CD14-positive monocyte (primary cell): ENCODE measurements at regions not wholly inside any gene's neighbourhood (a gene's known extent, or its start where the extent isn't known, plus 50 kb on each side); places are given as distances from the start of the nearest gene placed in this dataset.
"Not testable (repeated sequence)": the region's sequence is repeated elsewhere in the genome, so short reads cannot be mapped to it uniquely, and the experiment has no call there.

Source experiments
- DNase-seq, 3 donors: peaks; one replicate each; pipeline ENCODE4 v3.0.0-alpha.2; 2011 to 2022
- H2AFZ ChIP-seq: 2 replicates; pipeline ENCODE4 v1.6.0; 2012; ENCODE audit warnings: mild to moderate bottlenecking, low read depth, low read length, inconsistent platforms; ENCODE audit not compliant: insufficient read depth, poor library complexity, severe bottlenecking
- H3K27ac ChIP-seq, 2 donors: 1 replicate in 1 of 2; 2 replicates in 1 of 2; pipeline ENCODE4 v1.5.1; 2012 to 2013; ENCODE audit warnings: low read length in 2 of 2, control low read depth in 1 of 2, inconsistent platforms in 1 of 2, low read depth in 1 of 2, mild to moderate bottlenecking in 1 of 2
- H3K27me3 ChIP-seq, 2 donors: one replicate each; pipeline versions ENCODE4 v1.6.0 to v1.6.1; 2011 to 2013; ENCODE audit warnings: low read length in 2 of 2; ENCODE audit not compliant: control insufficient read depth in 2 of 2, insufficient read depth in 2 of 2
- H3K36me3 ChIP-seq, 2 donors: replicated peaks in 1 of 2; 1 replicate in 1 of 2; 2 replicates in 1 of 2; pipeline versions ENCODE4 v1.5.1 to v1.6.1; 2012 to 2013; ENCODE audit warnings: low read length in 2 of 2, control low read depth in 1 of 2, inconsistent platforms in 1 of 2, mild to moderate bottlenecking in 1 of 2; ENCODE audit not compliant: insufficient read depth in 2 of 2, control insufficient read depth in 1 of 2
- H3K4me1 ChIP-seq, 2 donors: 1 replicate in 1 of 2; 2 replicates in 1 of 2; pipeline versions ENCODE4 v1.5.1 to v1.6.1; 2012 to 2013; ENCODE audit warnings: low read length in 2 of 2, control low read depth in 1 of 2, inconsistent platforms in 1 of 2, mild to moderate bottlenecking in 1 of 2, moderate library complexity in 1 of 2; ENCODE audit not compliant: insufficient read depth in 2 of 2, control insufficient read depth in 1 of 2
- H3K4me2 ChIP-seq: replicated peaks from 2 replicates; pipeline ENCODE3; 2012; ENCODE audit warnings: low read length, moderate library complexity, mild to moderate bottlenecking; ENCODE audit not compliant: poor library complexity, severe bottlenecking; ENCODE audit errors: extremely low read depth
- H3K4me3 ChIP-seq, 3 experiments: fragments of 200-600 bp in 1 of 3; sonication (generic) in 1 of 3; replicated peaks in 1 of 3; 1 replicate in 2 of 3; 2 replicates in 1 of 3; pipeline ENCODE4 v1.5.1; 2011 to 2013; ENCODE audit warnings: low read length in 3 of 3, mild to moderate bottlenecking in 3 of 3, control low read depth in 2 of 3, low read depth in 2 of 3, inconsistent platforms in 1 of 3, moderate library complexity in 1 of 3
- H3K79me2 ChIP-seq: 2 replicates; pipeline ENCODE4 v1.6.0; 2012; ENCODE audit warnings: mild to moderate bottlenecking, control low read depth, inconsistent platforms, low read length, moderate library complexity; ENCODE audit not compliant: insufficient read depth
- H3K9ac ChIP-seq: 2 replicates; pipeline ENCODE4 v1.6.0; 2017; ENCODE audit warnings: low read length, mild to moderate bottlenecking; ENCODE audit not compliant: insufficient read depth, poor library complexity, severe bottlenecking
- H3K9me3 ChIP-seq, 2 donors: replicated peaks in 1 of 2; 1 replicate in 1 of 2; 2 replicates in 1 of 2; pipeline versions ENCODE4 v1.5.1 to v1.6.1; 2012 to 2013; ENCODE audit warnings: low read length in 2 of 2, control low read depth in 1 of 2; ENCODE audit not compliant: control insufficient read depth in 1 of 2, insufficient read depth in 1 of 2
- H4K20me1 ChIP-seq: 2 replicates; pipeline ENCODE4 v1.6.0; 2012; ENCODE audit warnings: mild to moderate bottlenecking, low read length, control low read depth, moderate library complexity; ENCODE audit not compliant: insufficient read depth
- H3K27ac Mint-ChIP-seq, 7 donors: one replicate each; pipeline ENCODE4 v1.8.0; 2020; ENCODE audit warnings: mild to moderate bottlenecking in 7 of 7, mixed read lengths in 7 of 7, moderate library complexity in 6 of 7, inconsistent platforms in 2 of 7
- H3K27me3 Mint-ChIP-seq, 3 donors: one replicate each; pipeline ENCODE4 v1.8.0; 2021 to 2022; ENCODE audit warnings: low read depth in 3 of 3, mild to moderate bottlenecking in 3 of 3, mixed read lengths in 3 of 3, moderate library complexity in 3 of 3, inconsistent platforms in 1 of 3
- H3K36me3 Mint-ChIP-seq, 2 donors: one replicate each; pipeline ENCODE4 v1.8.0; 2020; ENCODE audit warnings: mixed read lengths in 2 of 2, inconsistent platforms in 1 of 2, mild to moderate bottlenecking in 1 of 2
- H3K4me1 Mint-ChIP-seq: one replicate; pipeline ENCODE4 v1.8.0; 2020; ENCODE audit warnings: mild to moderate bottlenecking, mixed read lengths
- H3K4me3 Mint-ChIP-seq, 2 donors: one replicate each; pipeline ENCODE4 v1.8.0; 2020; ENCODE audit warnings: mild to moderate bottlenecking in 2 of 2, mixed read lengths in 2 of 2, moderate library complexity in 1 of 2
- H3K9me3 Mint-ChIP-seq, 7 donors: one replicate each; pipeline ENCODE4 v1.8.0; 2020 to 2022; ENCODE audit warnings: mixed read lengths in 7 of 7, mild to moderate bottlenecking in 6 of 7, moderate library complexity in 6 of 7, inconsistent platforms in 2 of 7
- WGBS: methylation state at CpG from one replicate; pipeline ENCODE4 v1.1.5; 2013; ENCODE audit warnings: missing lambda C conversion rate; ENCODE audit not compliant: insufficient coverage; 5-methylcytosine and 5-hydroxymethylcytosine counted together
- intact Hi-C, 2 donors: fragments of 100-400 bp; cut with micrococcal nuclease; formaldehyde crosslinking; loops; one replicate each; pipeline versions ENCODE4 v1.15.0 to v1.15.1; 2023
- TF ChIP-seq, protein P1 (sequence below): fragments of 200-600 bp; IDR thresholded peaks from one replicate; pipeline ENCODE4 v1.8.0; 2022; ENCODE audit warnings: antibody characterized with exemption, mild to moderate bottlenecking

- Mint-ChIP-seq H3K4me3 (no peak overlapping the region), H3K27ac (no peak overlapping the region), H3K4me1 (peaks cover 3% of the 10 kb centered on the region), H3K27me3 (peaks cover 9 to 15% (median 14%) of the 10 kb centered on the region in 3 donors), H3K9me3 (no peaks in the 10 kb centered on the region), H3K36me3 (no peaks in the 10 kb centered on the region)
- Histone ChIP-seq H3K9ac (no peak overlapping the region), H3K36me3 (no peaks in the 10 kb centered on the region), H3K4me2 (no peak overlapping the region), H3K79me2 (no peaks in the 10 kb centered on the region), H3K9me3 (no peaks in the 10 kb centered on the region), H3K27me3 (peaks cover 9 to 19% of the 10 kb centered on the region in 2 donors), H2AFZ (no peak overlapping the region), H4K20me1 (no peaks in the 10 kb centered on the region), H3K4me3 (no peak overlapping the region), H3K4me1 (no peaks in the 10 kb centered on the region), H3K27ac (no peak overlapping the region)
- intact Hi-C loops, result no loop called here
- TF ChIP-seq, protein P1, sequence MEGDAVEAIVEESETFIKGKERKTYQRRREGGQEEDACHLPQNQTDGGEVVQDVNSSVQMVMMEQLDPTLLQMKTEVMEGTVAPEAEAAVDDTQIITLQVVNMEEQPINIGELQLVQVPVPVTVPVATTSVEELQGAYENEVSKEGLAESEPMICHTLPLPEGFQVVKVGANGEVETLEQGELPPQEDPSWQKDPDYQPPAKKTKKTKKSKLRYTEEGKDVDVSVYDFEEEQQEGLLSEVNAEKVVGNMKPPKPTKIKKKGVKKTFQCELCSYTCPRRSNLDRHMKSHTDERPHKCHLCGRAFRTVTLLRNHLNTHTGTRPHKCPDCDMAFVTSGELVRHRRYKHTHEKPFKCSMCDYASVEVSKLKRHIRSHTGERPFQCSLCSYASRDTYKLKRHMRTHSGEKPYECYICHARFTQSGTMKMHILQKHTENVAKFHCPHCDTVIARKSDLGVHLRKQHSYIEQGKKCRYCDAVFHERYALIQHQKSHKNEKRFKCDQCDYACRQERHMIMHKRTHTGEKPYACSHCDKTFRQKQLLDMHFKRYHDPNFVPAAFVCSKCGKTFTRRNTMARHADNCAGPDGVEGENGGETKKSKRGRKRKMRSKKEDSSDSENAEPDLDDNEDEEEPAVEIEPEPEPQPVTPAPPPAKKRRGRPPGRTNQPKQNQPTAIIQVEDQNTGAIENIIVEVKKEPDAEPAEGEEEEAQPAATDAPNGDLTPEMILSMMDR, result no peak
- WGBS, result no CpG with 5 or more reads among the region's 1 CpG
- DNase-seq, result no peak
These were observed 365.1 kb upstream of the CCNH start for GRCh38 chr5:87777877-87778276.

DNA sequence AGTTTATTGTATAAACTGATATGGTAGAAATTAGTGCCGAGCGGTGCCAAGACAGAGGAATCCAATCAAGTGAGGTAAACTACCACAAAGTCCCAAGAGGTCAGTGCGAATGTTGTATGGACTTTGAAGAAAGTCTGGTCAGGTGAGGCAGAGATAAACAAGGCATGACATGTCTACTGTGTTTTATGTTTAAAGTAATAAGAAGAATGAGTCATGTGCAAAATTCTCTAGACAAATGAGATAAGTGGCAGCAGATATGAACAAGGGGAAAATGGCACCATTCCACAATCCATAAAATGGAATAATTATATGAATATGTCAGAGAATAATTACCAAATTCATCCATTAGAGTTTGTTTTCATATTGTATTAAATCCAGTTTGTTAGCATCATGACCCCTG, 364.1 kb upstream of the CCNH start:
- Histone ChIP-seq H3K27me3 (peaks cover 7 to 9% of the 10 kb centered on the region in 2 donors), H3K4me3 (no peak overlapping the region), H4K20me1 (no peaks in the 10 kb centered on the region), H3K79me2 (no peaks in the 10 kb centered on the region), H3K4me1 (no peaks in the 10 kb centered on the region), H3K4me2 (no peak overlapping the region), H3K27ac (no peak overlapping the region), H3K9ac (no peak overlapping the region), H3K9me3 (no peaks in the 10 kb centered on the region), H2AFZ (no peak overlapping the region), H3K36me3 (no peaks in the 10 kb centered on the region)
- Mint-ChIP-seq H3K36me3 (no peaks in the 10 kb centered on the region), H3K9me3 (no peaks in the 10 kb centered on the region), H3K27ac (no peak overlapping the region), H3K27me3 (peaks cover 8 to 13% (median 9%) of the 10 kb centered on the region in 3 donors), H3K4me1 (peaks cover 3% of the 10 kb centered on the region), H3K4me3 (no peak overlapping the region)
- DNase-seq, result no peak
- intact Hi-C loops, result no loop called here
- 100% methylated on average over 1 of the region's 3 CpGs for WGBS
- TF ChIP-seq, protein P1, result no peak

- H2AFZ ChIP-seq, H3K4me3 Mint-ChIP-seq, DNase-seq, H3K4me3 ChIP-seq, intact Hi-C loops, H3K9me3 Mint-ChIP-seq, H3K27ac Mint-ChIP-seq, H3K4me2 ChIP-seq, H4K20me1 ChIP-seq, H3K27ac ChIP-seq, H3K36me3 ChIP-seq, H3K27me3 Mint-ChIP-seq, H3K27me3 ChIP-seq, H3K4me1 ChIP-seq, H3K9ac ChIP-seq, H3K36me3 Mint-ChIP-seq, H3K4me1 Mint-ChIP-seq, H3K9me3 ChIP-seq, H3K79me2 ChIP-seq: not testable (repeated sequence)
- 96% methylated on average over 5 of the region's 7 CpGs for WGBS
These were observed 363.6 kb upstream of the CCNH start for GRCh38 chr5:87776302-87776701.
